ENCODE measurements at regions not wholly inside any gene's neighbourhood (a gene's known extent, or its start where the extent isn't known, plus 50 kb on each side); places are given as distances from the start of the nearest gene placed in this dataset.

GRCh38 chr1:78814176-78814575, 164.5 kb downstream of the IFI44 start:
- H4K20me1 ChIP-seq (ENCODE audit: insufficient read depth, low read depth, low read length): no peaks in the 10 kb centered on the region
- no peak for DNase-seq
- no peak overlapping the region for H3K4me2 ChIP-seq (ENCODE audit: low read depth, low read length, poor library complexity, severe bottlenecking)
- H3K27me3 ChIP-seq (ENCODE audit: low read length): no peaks in the 10 kb centered on the region
- H3K9me2 ChIP-seq (replicated peaks; ENCODE audit: insufficient read depth, low read length): no peaks in the 10 kb centered on the region
- no peaks in the 10 kb centered on the region for H3K36me3 ChIP-seq (ENCODE audit: insufficient read depth, low read length)
- H3K9me3 ChIP-seq (ENCODE audit: low read length): no peaks in the 10 kb centered on the region
- H3K4me3 ChIP-seq (ENCODE audit: low read length): no peak overlapping the region
- no peaks in the 10 kb centered on the region for H3K4me1 ChIP-seq (ENCODE audit: low read length)
- H2AFZ ChIP-seq (ENCODE audit: low read length): no peak overlapping the region
- H3K9ac ChIP-seq (ENCODE audit: low read length): no peak overlapping the region
- H3K27ac ChIP-seq (ENCODE audit: low read length): no peak overlapping the region
- no peaks in the 10 kb centered on the region for H3K79me2 ChIP-seq (ENCODE audit: low read length)

- Histone ChIP-seq H3K9me3 (ENCODE audit: low read length) (no peaks in the 10 kb centered on the region; the same call in 1 of the 2 replicates), H4K20me1 (ENCODE audit: insufficient read depth, low read depth, low read length) (no peaks in the 10 kb centered on the region), H3K79me2 (ENCODE audit: low read length) (no peaks in the 10 kb centered on the region), H3K9ac (ENCODE audit: low read length) (no peak overlapping the region), H3K4me1 (ENCODE audit: low read length) (no peaks in the 10 kb centered on the region), H2AFZ (ENCODE audit: low read length) (no peak overlapping the region), H3K4me2 (ENCODE audit: low read depth, low read length, poor library complexity, severe bottlenecking) (no peak overlapping the region), H3K9me2 (replicated peaks; ENCODE audit: insufficient read depth, low read length) (no peaks in the 10 kb centered on the region; the same call in 1 of the 2 replicates), H3K27ac (ENCODE audit: low read length) (no peak overlapping the region), H3K27me3 (ENCODE audit: low read length) (no peaks in the 10 kb centered on the region), H3K36me3 (ENCODE audit: insufficient read depth, low read length) (no peaks in the 10 kb centered on the region), H3K4me3 (ENCODE audit: low read length) (no peak overlapping the region)
- DNase-seq: no peak
Measured at GRCh38 chr1:78825561-78825960, 175.9 kb downstream of the IFI44 start.

GRCh38 chr1:78829644-78830043, 176.9 kb downstream of the ADGRL4 start:
- no peak for DNase-seq
- no peaks in the 10 kb centered on the region for H4K20me1 ChIP-seq (ENCODE audit: insufficient read depth, low read depth, low read length)
- no peak overlapping the region for H2AFZ ChIP-seq (ENCODE audit: low read length)
- H3K36me3 ChIP-seq (ENCODE audit: insufficient read depth, low read length): no peaks in the 10 kb centered on the region
- no peak overlapping the region for H3K4me3 ChIP-seq (ENCODE audit: low read length)
- H3K27me3 ChIP-seq (ENCODE audit: low read length): no peaks in the 10 kb centered on the region
- H3K9me2 ChIP-seq (replicated peaks; ENCODE audit: insufficient read depth, low read length): no peaks in the 10 kb centered on the region
- no peaks in the 10 kb centered on the region for H3K4me1 ChIP-seq (ENCODE audit: low read length)
- H3K9me3 ChIP-seq (ENCODE audit: low read length): no peaks in the 10 kb centered on the region; the same call in 1 of the 2 replicates
- no peak overlapping the region for H3K27ac ChIP-seq (ENCODE audit: low read length)
- H3K9ac ChIP-seq (ENCODE audit: low read length): no peak overlapping the region
- no peak overlapping the region for H3K4me2 ChIP-seq (ENCODE audit: low read depth, low read length, poor library complexity, severe bottlenecking)
- no peaks in the 10 kb centered on the region for H3K79me2 ChIP-seq (ENCODE audit: low read length)

- no peaks in the 10 kb centered on the region for H3K27me3 ChIP-seq (ENCODE audit: low read length)
- no peaks in the 10 kb centered on the region for H3K9me2 ChIP-seq (replicated peaks; ENCODE audit: insufficient read depth, low read length)
- H3K4me3 ChIP-seq (ENCODE audit: low read length): no peak overlapping the region
- no peaks in the 10 kb centered on the region for H3K36me3 ChIP-seq (ENCODE audit: insufficient read depth, low read length)
- H3K9ac ChIP-seq (ENCODE audit: low read length): no peak overlapping the region
- H2AFZ ChIP-seq (ENCODE audit: low read length): no peak overlapping the region
- no peak for DNase-seq
- no peak overlapping the region for H3K4me2 ChIP-seq (ENCODE audit: low read depth, low read length, poor library complexity, severe bottlenecking)
- H3K9me3 ChIP-seq (ENCODE audit: low read length): no peaks in the 10 kb centered on the region; the same call in 1 of the 2 replicates
- no peaks in the 10 kb centered on the region for H3K79me2 ChIP-seq (ENCODE audit: low read length)
- H4K20me1 ChIP-seq (ENCODE audit: insufficient read depth, low read depth, low read length): no peaks in the 10 kb centered on the region
- H3K27ac ChIP-seq (ENCODE audit: low read length): no peak overlapping the region
- H3K4me1 ChIP-seq (ENCODE audit: low read length): no peaks in the 10 kb centered on the region
Measured at GRCh38 chr1:78830321-78830720, 176.2 kb downstream of the ADGRL4 start.

GRCh38 chr1:78831731-78832360, 174.7 kb downstream of the ADGRL4 start:
- H3K4me1 ChIP-seq (ENCODE audit: low read length): no peaks in the 10 kb centered on the region
- H3K9me3 ChIP-seq (ENCODE audit: low read length): no peaks in the 10 kb centered on the region
- H4K20me1 ChIP-seq (ENCODE audit: insufficient read depth, low read depth, low read length): no peaks in the 10 kb centered on the region
- no peaks in the 10 kb centered on the region for H3K27me3 ChIP-seq (ENCODE audit: low read length)
- H3K79me2 ChIP-seq (ENCODE audit: low read length): no peaks in the 10 kb centered on the region
- H3K4me3 ChIP-seq (ENCODE audit: low read length): no peak overlapping the region
- H2AFZ ChIP-seq (ENCODE audit: low read length): no peak overlapping the region
- H3K36me3 ChIP-seq (ENCODE audit: insufficient read depth, low read length): no peaks in the 10 kb centered on the region
- H3K4me2 ChIP-seq (ENCODE audit: low read depth, low read length, poor library complexity, severe bottlenecking): no peak overlapping the region
- DNase-seq: no peak
- H3K27ac ChIP-seq (ENCODE audit: low read length): no peak overlapping the region
- no peaks in the 10 kb centered on the region for H3K9me2 ChIP-seq (replicated peaks; ENCODE audit: insufficient read depth, low read length)
- no peak overlapping the region for H3K9ac ChIP-seq (ENCODE audit: low read length)

- no peaks in the 10 kb centered on the region for H3K4me1 ChIP-seq (ENCODE audit: low read length)
- H2AFZ ChIP-seq (ENCODE audit: low read length): no peak overlapping the region
- H3K9me2 ChIP-seq (replicated peaks; ENCODE audit: insufficient read depth, low read length): no peaks in the 10 kb centered on the region
- no peak for DNase-seq
- no peak overlapping the region for H3K4me2 ChIP-seq (ENCODE audit: low read depth, low read length, poor library complexity, severe bottlenecking)
- H4K20me1 ChIP-seq (ENCODE audit: insufficient read depth, low read depth, low read length): no peaks in the 10 kb centered on the region
- H3K27ac ChIP-seq (ENCODE audit: low read length): no peak overlapping the region
- no peak overlapping the region for H3K9ac ChIP-seq (ENCODE audit: low read length)
- no peaks in the 10 kb centered on the region for H3K36me3 ChIP-seq (ENCODE audit: insufficient read depth, low read length)
- H3K4me3 ChIP-seq (ENCODE audit: low read length): no peak overlapping the region
- no peaks in the 10 kb centered on the region for H3K79me2 ChIP-seq (ENCODE audit: low read length)
- no peaks in the 10 kb centered on the region for H3K27me3 ChIP-seq (ENCODE audit: low read length)
- no peaks in the 10 kb centered on the region for H3K9me3 ChIP-seq (ENCODE audit: low read length)
Measured at GRCh38 chr1:78833491-78833890, 173.0 kb downstream of the ADGRL4 start.

- Histone ChIP-seq H3K9me3 (ENCODE audit: low read length) (no peaks in the 10 kb centered on the region), H3K27me3 (ENCODE audit: low read length) (no peaks in the 10 kb centered on the region), H3K9ac (ENCODE audit: low read length) (no peak overlapping the region), H3K9me2 (replicated peaks; ENCODE audit: insufficient read depth, low read length) (no peaks in the 10 kb centered on the region), H3K79me2 (ENCODE audit: low read length) (no peaks in the 10 kb centered on the region), H3K36me3 (ENCODE audit: insufficient read depth, low read length) (no peaks in the 10 kb centered on the region), H2AFZ (ENCODE audit: low read length) (no peak overlapping the region), H3K27ac (ENCODE audit: low read length) (no peak overlapping the region), H3K4me3 (ENCODE audit: low read length) (no peak overlapping the region), H3K4me2 (ENCODE audit: low read depth, low read length, poor library complexity, severe bottlenecking) (no peak overlapping the region), H4K20me1 (ENCODE audit: insufficient read depth, low read depth, low read length) (no peaks in the 10 kb centered on the region), H3K4me1 (ENCODE audit: low read length) (no peaks in the 10 kb centered on the region)
- no peak for DNase-seq
Measured at GRCh38 chr1:78834201-78834741, 172.3 kb downstream of the ADGRL4 start.

GRCh38 chr1:78836726-78837125, 169.8 kb downstream of the ADGRL4 start:
- no peak overlapping the region for H2AFZ ChIP-seq (ENCODE audit: low read length)
- DNase-seq: no peak

More at GRCh38 chr1:78836726-78837125, 169.8 kb downstream of the ADGRL4 start:
- Histone ChIP-seq H3K36me3 (ENCODE audit: insufficient read depth, low read length) (no peaks in the 10 kb centered on the region), H3K4me2 (ENCODE audit: low read depth, low read length, poor library complexity, severe bottlenecking) (no peak overlapping the region), H3K27ac (ENCODE audit: low read length) (no peak overlapping the region), H3K4me1 (ENCODE audit: low read length) (no peaks in the 10 kb centered on the region), H3K27me3 (ENCODE audit: low read length) (no peaks in the 10 kb centered on the region), H3K4me3 (ENCODE audit: low read length) (no peak overlapping the region), H4K20me1 (ENCODE audit: insufficient read depth, low read depth, low read length) (no peaks in the 10 kb centered on the region), H3K9ac (ENCODE audit: low read length) (no peak overlapping the region), H3K79me2 (ENCODE audit: low read length) (no peaks in the 10 kb centered on the region), H3K9me2 (replicated peaks; ENCODE audit: insufficient read depth, low read length) (no peaks in the 10 kb centered on the region), H3K9me3 (ENCODE audit: low read length) (no peaks in the 10 kb centered on the region)

All from Karpas-422 (cell line).